WERI-Rb-1 (cell line): ENCODE measurements at regions not wholly inside any gene's neighbourhood (a gene's known extent, or its start where the extent isn't known, plus 50 kb on each side); places are given as distances from the start of the nearest gene placed in this dataset.

ENCODE experiments used
- DNase-seq: peaks from one replicate; pipeline ENCODE4 v3.0.0-alpha.2; 2020
- H3K27ac ChIP-seq: fragments of 250-450 bp; sonication (Bioruptor Pico); 2 replicates; pipeline ENCODE4 v1.5.1; 2020; ENCODE audit warnings: mild to moderate bottlenecking, moderate library complexity
- H3K27me3 ChIP-seq: fragments of 250-450 bp; sonication (Bioruptor Pico); 2 replicates; pipeline ENCODE4 v1.5.1; 2021; ENCODE audit warnings: mild to moderate bottlenecking, low read depth, moderate library complexity; ENCODE audit not compliant: insufficient read depth, severe bottlenecking
- H3K36me3 ChIP-seq: fragments of 250-450 bp; sonication (Bioruptor Pico); 2 replicates; pipeline ENCODE4 v1.5.1; 2020; ENCODE audit warnings: mild to moderate bottlenecking, moderate library complexity
- H3K4me3 ChIP-seq: 2 replicates; pipeline ENCODE4 v1.5.1; 2011; ENCODE audit warnings: low read depth, mild to moderate bottlenecking, control low read depth, low read length
- H3K9me3 ChIP-seq: fragments of 250-450 bp; sonication (Bioruptor Pico); 2 replicates; pipeline ENCODE4 v1.5.1; 2021; ENCODE audit warnings: mild to moderate bottlenecking, moderate library complexity; ENCODE audit not compliant: severe bottlenecking
- CTCF ChIP-seq: IDR thresholded peaks from 2 replicates; pipeline ENCODE4 v1.5.1; 2011; ENCODE audit warnings: low read depth, mild to moderate bottlenecking, control low read depth, inconsistent platforms, low read length

DNA sequence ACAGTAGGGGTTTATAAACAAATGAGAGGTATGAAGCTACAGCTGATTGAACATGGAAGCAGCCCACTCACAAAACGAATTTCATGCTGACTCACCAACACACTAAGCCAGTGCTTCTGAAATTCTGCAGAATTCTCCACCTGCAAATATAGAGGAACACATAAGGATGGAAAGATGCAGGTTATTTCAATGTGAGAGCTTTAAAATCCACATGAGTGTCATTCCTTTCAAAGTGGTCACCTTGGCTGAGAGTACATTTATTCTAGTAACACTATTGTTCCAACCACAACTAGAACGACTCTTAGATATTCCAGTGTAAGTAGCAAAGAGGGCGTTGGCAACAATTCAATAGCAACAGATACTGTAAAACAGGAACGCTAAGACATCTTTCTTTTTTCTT is 189.9 kb upstream of the TSC22D2 start:
- H3K9me3 ChIP-seq: peaks cover 7% of the 10 kb centered on the region
- H3K27me3 ChIP-seq: no peaks in the 10 kb centered on the region
- no peak for DNase-seq
- no peak overlapping the region for H3K27ac ChIP-seq
- H3K36me3 ChIP-seq: no peaks in the 10 kb centered on the region
- TF ChIP-seq CTCF: no peak
- no peak overlapping the region for H3K4me3 ChIP-seq

- Histone ChIP-seq H3K4me3 (no peak overlapping the region), H3K27ac (no peak overlapping the region), H3K36me3 (no peaks in the 10 kb centered on the region), H3K27me3 (no peaks in the 10 kb centered on the region), H3K9me3 (peaks cover 7% of the 10 kb centered on the region)
- no peak for TF ChIP-seq CTCF
- no peak for DNase-seq
These were observed 190.4 kb upstream of the TSC22D2 start for GRCh38 chr3:150217691-150218090.

DNA sequence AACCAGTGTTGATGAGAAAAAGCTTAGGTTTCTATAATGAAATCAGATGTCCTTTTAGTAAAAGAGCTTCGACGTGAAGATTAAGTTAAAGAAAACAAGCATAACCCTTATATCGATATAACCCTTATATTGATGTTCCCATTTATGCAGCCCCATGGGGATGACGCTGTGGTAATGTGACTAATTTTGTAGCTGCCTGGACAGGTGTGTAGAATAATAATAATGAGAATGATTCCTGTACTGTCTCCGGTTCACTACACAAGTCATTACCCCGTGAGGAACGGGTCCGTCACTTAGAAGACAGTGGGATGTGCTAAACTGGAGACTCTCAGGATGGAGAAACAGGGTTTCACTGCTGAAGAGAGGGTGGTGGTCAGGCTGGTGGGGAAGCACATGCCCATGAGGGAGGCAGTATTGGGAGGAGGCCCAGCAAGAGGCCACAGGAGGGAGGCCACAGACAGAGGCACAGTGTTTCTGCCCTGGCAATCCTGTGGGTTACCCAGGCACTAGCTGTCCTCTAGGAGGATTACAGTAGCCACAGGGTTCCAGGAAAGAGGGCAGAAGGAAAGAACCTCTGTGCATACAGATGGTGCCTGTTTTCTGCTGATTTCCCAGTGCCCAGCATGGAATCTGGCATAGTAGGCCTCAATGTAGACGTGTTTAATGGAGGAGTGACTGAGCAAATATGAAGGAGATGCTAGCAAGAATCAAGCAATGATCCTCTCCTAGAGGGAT is 191.1 kb upstream of the TSC22D2 start:
- no peaks in the 10 kb centered on the region for H3K36me3 ChIP-seq
- DNase-seq: no peak
- H3K9me3 ChIP-seq: peaks cover 7% of the 10 kb centered on the region
- no peak overlapping the region for H3K4me3 ChIP-seq
- H3K27ac ChIP-seq: peak overlapping the region; percentile 26
- TF ChIP-seq CTCF: no peak
- H3K27me3 ChIP-seq: no peaks in the 10 kb centered on the region

- H3K9me3 ChIP-seq: peaks cover 7% of the 10 kb centered on the region
- no peak overlapping the region for H3K4me3 ChIP-seq
- H3K27me3 ChIP-seq: no peaks in the 10 kb centered on the region
- TF ChIP-seq CTCF: no peak
- H3K27ac ChIP-seq: peak overlapping the region; percentile 26
- DNase-seq: peak; percentile 50
- no peaks in the 10 kb centered on the region for H3K36me3 ChIP-seq
These were observed 191.9 kb upstream of the TSC22D2 start for GRCh38 chr3:150216041-150216811.

DNA sequence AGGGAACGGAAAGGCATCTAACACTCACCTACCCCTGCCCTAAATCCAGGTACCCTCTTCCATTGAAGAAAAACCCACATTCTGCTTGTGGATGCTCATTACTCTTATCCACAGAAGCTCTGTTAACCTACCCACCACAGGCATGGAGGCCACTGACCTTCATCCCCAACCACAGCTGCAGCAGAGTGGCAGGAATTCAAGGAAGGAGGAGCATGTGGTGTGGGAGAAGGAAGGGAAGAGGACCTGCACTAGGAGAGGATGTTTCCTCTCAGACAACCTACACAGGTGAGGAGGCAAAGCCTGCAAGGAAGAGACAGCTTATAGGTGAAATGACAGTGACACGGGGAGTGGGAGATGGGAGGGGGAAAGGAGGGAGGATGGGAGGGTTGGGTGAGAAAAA is 192.5 kb upstream of the TSC22D2 start:
- Histone ChIP-seq H3K27ac (no peak overlapping the region), H3K9me3 (peaks cover 7% of the 10 kb centered on the region), H3K36me3 (no peaks in the 10 kb centered on the region), H3K27me3 (no peaks in the 10 kb centered on the region), H3K4me3 (no peak overlapping the region)
- TF ChIP-seq CTCF: no peak
- DNase-seq: no peak
